HUES6 (cell line): ENCODE measurements at regions not wholly inside any gene's neighbourhood (a gene's known extent, or its start where the extent isn't known, plus 50 kb on each side); places are given as distances from the start of the nearest gene placed in this dataset.
"Not testable (repeated sequence)": the region's sequence is repeated elsewhere in the genome, so short reads cannot be mapped to it uniquely, and the experiment has no call there.

Experiments
- H3K27ac ChIP-seq: 2 replicates; pipeline ENCODE4 v1.7.0; 2013; ENCODE audit warnings: low read depth, mild to moderate bottlenecking, low read length, inconsistent platforms
- H3K27me3 ChIP-seq: 2 replicates; pipeline ENCODE4 v1.6.1; 2013; ENCODE audit warnings: low read length; ENCODE audit not compliant: control insufficient read depth, insufficient read depth
- H3K36me3 ChIP-seq: 2 replicates; pipeline ENCODE4 v1.6.1; 2013; ENCODE audit warnings: low read length; ENCODE audit not compliant: control insufficient read depth, insufficient read depth
- H3K4me1 ChIP-seq: 2 replicates; pipeline ENCODE4 v1.6.1; 2013; ENCODE audit warnings: low read length; ENCODE audit not compliant: control insufficient read depth, insufficient read depth
- H3K4me3 ChIP-seq: 2 replicates; pipeline ENCODE4 v1.5.1; 2013; ENCODE audit warnings: low read depth, low read length
- H3K9ac ChIP-seq: one replicate; pipeline ENCODE4 v1.6.1; 2013; ENCODE audit warnings: mild to moderate bottlenecking, low read length
- H3K9me3 ChIP-seq: 2 replicates; pipeline ENCODE4 v1.6.1; 2013; ENCODE audit warnings: low read depth, low read length; ENCODE audit not compliant: control insufficient read depth, insufficient read depth

- Histone ChIP-seq H3K9ac (no peak overlapping the region), H3K27ac (no peak overlapping the region), H3K9me3 (no peaks in the 10 kb centered on the region), H3K4me1 (no peaks in the 10 kb centered on the region), H3K27me3 (no peaks in the 10 kb centered on the region), H3K4me3 (no peak overlapping the region), H3K36me3 (no peaks in the 10 kb centered on the region)
Measured at GRCh38 chr4:79176351-79176750, 149.5 kb downstream of the NAA11 start.

GRCh38 chr4:79175716-79176115 is 150.1 kb downstream of the NAA11 start:
- Histone ChIP-seq H3K4me1 (no peaks in the 10 kb centered on the region), H3K9me3 (no peaks in the 10 kb centered on the region), H3K9ac (no peak overlapping the region), H3K27ac (no peak overlapping the region), H3K4me3 (no peak overlapping the region), H3K36me3 (no peaks in the 10 kb centered on the region), H3K27me3 (no peaks in the 10 kb centered on the region)

- no peaks in the 10 kb centered on the region for H3K4me1 ChIP-seq
- H3K9me3 ChIP-seq: no peaks in the 10 kb centered on the region
- H3K9ac ChIP-seq: no peak overlapping the region
- H3K27ac ChIP-seq: no peak overlapping the region
- no peak overlapping the region for H3K4me3 ChIP-seq
- no peaks in the 10 kb centered on the region for H3K36me3 ChIP-seq
- no peaks in the 10 kb centered on the region for H3K27me3 ChIP-seq
Measured at GRCh38 chr4:79174490-79175252, 151.2 kb downstream of the NAA11 start.

- Histone ChIP-seq H3K4me1 (no peaks in the 10 kb centered on the region), H3K36me3 (no peaks in the 10 kb centered on the region), H3K4me3 (no peak overlapping the region), H3K27me3 (no peaks in the 10 kb centered on the region), H3K9ac (no peak overlapping the region), H3K27ac (no peak overlapping the region), H3K9me3 (no peaks in the 10 kb centered on the region)
Measured at GRCh38 chr4:79173186-79173585, 152.7 kb downstream of the NAA11 start.

- Histone ChIP-seq H3K27me3 (no peaks in the 10 kb centered on the region), H3K27ac (no peak overlapping the region), H3K36me3 (no peaks in the 10 kb centered on the region), H3K4me1 (no peaks in the 10 kb centered on the region), H3K9ac (no peak overlapping the region), H3K9me3 (no peaks in the 10 kb centered on the region), H3K4me3 (no peak overlapping the region)
Measured at GRCh38 chr4:79170077-79170476, 155.8 kb downstream of the NAA11 start.

- Histone ChIP-seq H3K27ac (no peak overlapping the region), H3K9me3 (no peaks in the 10 kb centered on the region), H3K36me3 (no peaks in the 10 kb centered on the region), H3K9ac (no peak overlapping the region), H3K4me3 (no peak overlapping the region), H3K27me3 (no peaks in the 10 kb centered on the region), H3K4me1 (no peaks in the 10 kb centered on the region)
Measured at GRCh38 chr4:79164907-79165610, 160.8 kb downstream of the NAA11 start.

- Histone ChIP-seq H3K36me3 (no peaks in the 10 kb centered on the region), H3K9ac (peak overlapping the region; percentile 34), H3K27me3 (no peaks in the 10 kb centered on the region), H3K4me1 (no peaks in the 10 kb centered on the region), H3K27ac (no peak overlapping the region), H3K4me3 (no peak overlapping the region), H3K9me3 (no peaks in the 10 kb centered on the region)
Measured at GRCh38 chr4:79163981-79164490, 161.8 kb downstream of the NAA11 start.

- H3K36me3 ChIP-seq: no peaks in the 10 kb centered on the region
- no peaks in the 10 kb centered on the region for H3K27me3 ChIP-seq
- no peak overlapping the region for H3K27ac ChIP-seq
- no peaks in the 10 kb centered on the region for H3K4me1 ChIP-seq
- H3K9me3 ChIP-seq: no peaks in the 10 kb centered on the region
- no peak overlapping the region for H3K4me3 ChIP-seq
- no peak overlapping the region for H3K9ac ChIP-seq
Measured at GRCh38 chr4:79160962-79161361, 164.9 kb downstream of the NAA11 start.

GRCh38 chr4:79158705-79159104 is 167.2 kb downstream of the NAA11 start:
- not testable (repeated sequence) for H3K9ac ChIP-seq, H3K4me3 ChIP-seq, H3K9me3 ChIP-seq, H3K27ac ChIP-seq, H3K4me1 ChIP-seq, H3K27me3 ChIP-seq, H3K36me3 ChIP-seq

- Histone ChIP-seq H3K27ac (no peak overlapping the region), H3K9me3 (peaks cover 7% of the 10 kb centered on the region; the same call in 1 of the 2 replicates), H3K4me3 (no peak overlapping the region), H3K27me3 (no peaks in the 10 kb centered on the region), H3K9ac (no peak overlapping the region), H3K36me3 (no peaks in the 10 kb centered on the region), H3K4me1 (no peaks in the 10 kb centered on the region)
Measured at GRCh38 chr4:79155336-79155735, 170.5 kb downstream of the NAA11 start.

- no peak overlapping the region for H3K9ac ChIP-seq
- H3K27me3 ChIP-seq: no peaks in the 10 kb centered on the region
- no peak overlapping the region for H3K27ac ChIP-seq
- H3K4me3 ChIP-seq: no peak overlapping the region
- H3K9me3 ChIP-seq: peaks cover 7% of the 10 kb centered on the region; the same call in 1 of the 2 replicates
- no peaks in the 10 kb centered on the region for H3K4me1 ChIP-seq
- no peaks in the 10 kb centered on the region for H3K36me3 ChIP-seq
Measured at GRCh38 chr4:79150820-79151416, 174.9 kb downstream of the NAA11 start.
